Uterus (tissue), 3 donors: ENCODE measurements at regions not wholly inside any gene's neighbourhood (a gene's known extent, or its start where the extent isn't known, plus 50 kb on each side); places are given as distances from the start of the nearest gene placed in this dataset.

Source experiments
- DNase-seq, 2 donors: peaks; one replicate each; pipeline ENCODE4 v3.0.0-alpha.2; 2019 to 2020
- H3K27ac ChIP-seq, 2 donors: fragments of 200-600 bp; sonication (generic); 1 replicate in 1 of 2; 2 replicates in 1 of 2; pipeline ENCODE4 v1.5.1; 2016 to 2018
- H3K27me3 ChIP-seq, 2 donors: fragments of 200-600 bp; sonication (generic); one replicate each; pipeline ENCODE4 v1.5.1; 2018 to 2019; ENCODE audit warnings: control low read depth in 1 of 2
- H3K36me3 ChIP-seq, 2 donors: fragments of 200-600 bp; sonication (generic); one replicate each; pipeline ENCODE4 v1.5.1; 2019; ENCODE audit warnings: control low read depth in 1 of 2
- H3K4me1 ChIP-seq, 2 donors: fragments of 200-600 bp; sonication (generic); one replicate each; pipeline ENCODE4 v1.5.1; 2018 to 2019; ENCODE audit warnings: control low read depth in 1 of 2
- H3K4me3 ChIP-seq, 2 donors: fragments of 200-600 bp; sonication (generic); 1 replicate in 1 of 2; 2 replicates in 1 of 2; pipeline ENCODE4 v1.5.1; 2018 to 2019; ENCODE audit warnings: mild to moderate bottlenecking in 1 of 2
- H3K9me3 ChIP-seq, 2 donors: fragments of 200-600 bp; sonication (generic); one replicate each; pipeline ENCODE4 v1.5.1; 2019; ENCODE audit warnings: control low read depth in 1 of 2
- POLR2A ChIP-seq, 2 donors: fragments of 450-650 bp; IDR thresholded peaks; one replicate each; pipeline ENCODE4 v1.6.1; 2016; ENCODE audit warnings: antibody characterized with exemption in 2 of 2, mild to moderate bottlenecking in 1 of 2, moderate library complexity in 1 of 2
- intact Hi-C: fragments of 100-400 bp; cut with DNase I; formaldehyde crosslinking; loops from one replicate; pipeline ENCODE4 v1.15.1; 2023; ENCODE audit warnings: low total_unique reads
- TF ChIP-seq, protein P1 (sequence below), 4 experiments: fragments of 200-600 bp in 2 of 4; fragments of 450-650 bp in 2 of 4; sonication (generic) in 2 of 4; IDR thresholded peaks; one replicate each; pipeline ENCODE4 v1.5.1; 2016 to 2019; ENCODE audit warnings: antibody characterized with exemption in 4 of 4, mild to moderate bottlenecking in 2 of 4, moderate library complexity in 1 of 4
- donor health status: DM: yes; HTN: yes; CAD: no.

DNA sequence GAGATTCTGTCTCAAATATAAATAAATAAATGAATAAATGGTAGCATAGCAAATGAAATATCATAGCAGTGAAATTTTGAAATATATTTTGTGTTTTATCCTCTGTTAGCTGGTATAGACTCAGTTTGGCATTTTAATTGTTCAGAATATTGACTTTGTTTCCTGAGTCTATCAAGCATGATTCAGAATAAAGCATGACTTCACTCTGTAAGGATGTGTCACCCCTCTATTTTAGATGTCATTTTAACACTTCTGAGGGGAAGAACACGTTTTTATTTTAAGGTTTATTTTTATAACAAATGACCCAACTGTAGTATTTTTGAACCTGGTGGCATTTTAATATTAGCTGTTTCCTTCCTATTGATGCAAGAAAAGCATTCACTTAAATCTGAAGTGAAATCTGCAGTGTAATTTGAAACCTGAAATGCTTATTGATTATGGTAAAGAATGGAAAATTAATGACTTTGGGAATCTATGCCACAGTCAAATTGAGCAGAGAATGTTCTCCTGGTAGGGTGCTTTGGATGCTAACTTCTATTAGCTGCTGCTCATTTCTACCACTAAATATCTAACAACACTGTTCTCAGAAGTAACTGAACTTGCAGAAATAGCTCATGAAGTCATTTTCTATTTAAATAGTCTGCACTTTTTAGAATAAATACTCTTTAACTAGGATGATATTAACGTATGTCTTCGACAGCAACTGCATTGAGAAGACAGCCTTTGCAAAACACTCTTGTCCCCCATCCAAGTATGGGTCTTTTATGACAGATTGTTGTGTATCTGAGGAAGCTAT, 114.2 kb downstream of the SOX4 start:
- H3K27ac ChIP-seq: no peak overlapping the region
- no peaks in the 10 kb centered on the region for H3K9me3 ChIP-seq
- TF ChIP-seq, protein P1, sequence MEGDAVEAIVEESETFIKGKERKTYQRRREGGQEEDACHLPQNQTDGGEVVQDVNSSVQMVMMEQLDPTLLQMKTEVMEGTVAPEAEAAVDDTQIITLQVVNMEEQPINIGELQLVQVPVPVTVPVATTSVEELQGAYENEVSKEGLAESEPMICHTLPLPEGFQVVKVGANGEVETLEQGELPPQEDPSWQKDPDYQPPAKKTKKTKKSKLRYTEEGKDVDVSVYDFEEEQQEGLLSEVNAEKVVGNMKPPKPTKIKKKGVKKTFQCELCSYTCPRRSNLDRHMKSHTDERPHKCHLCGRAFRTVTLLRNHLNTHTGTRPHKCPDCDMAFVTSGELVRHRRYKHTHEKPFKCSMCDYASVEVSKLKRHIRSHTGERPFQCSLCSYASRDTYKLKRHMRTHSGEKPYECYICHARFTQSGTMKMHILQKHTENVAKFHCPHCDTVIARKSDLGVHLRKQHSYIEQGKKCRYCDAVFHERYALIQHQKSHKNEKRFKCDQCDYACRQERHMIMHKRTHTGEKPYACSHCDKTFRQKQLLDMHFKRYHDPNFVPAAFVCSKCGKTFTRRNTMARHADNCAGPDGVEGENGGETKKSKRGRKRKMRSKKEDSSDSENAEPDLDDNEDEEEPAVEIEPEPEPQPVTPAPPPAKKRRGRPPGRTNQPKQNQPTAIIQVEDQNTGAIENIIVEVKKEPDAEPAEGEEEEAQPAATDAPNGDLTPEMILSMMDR (IDR thresholded peaks at IDR 0.05): no peak
- TF ChIP-seq POLR2A (IDR thresholded peaks at IDR 0.05): no peak
- H3K4me3 ChIP-seq: no peak overlapping the region
- H3K4me1 ChIP-seq: no peaks in the 10 kb centered on the region
- no peak for DNase-seq
- H3K36me3 ChIP-seq: no peaks in the 10 kb centered on the region
- no peaks in the 10 kb centered on the region for H3K27me3 ChIP-seq
- intact Hi-C loops: no loop called here

DNA sequence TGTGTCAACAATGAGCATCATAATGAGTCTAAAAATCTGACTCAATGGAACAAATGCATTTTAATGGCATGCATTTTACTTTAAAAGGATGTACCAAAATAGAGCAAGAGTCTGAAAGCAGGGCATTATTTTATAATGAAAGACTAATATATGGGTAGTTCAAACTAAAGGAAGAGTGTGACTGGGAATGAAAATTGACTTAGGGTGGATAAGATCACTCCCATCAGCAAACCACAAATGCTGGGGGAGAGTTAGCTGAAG, 114.7 kb downstream of the SOX4 start:
- no peak for DNase-seq
- Histone ChIP-seq H3K4me3 (no peak overlapping the region), H3K36me3 (no peaks in the 10 kb centered on the region), H3K27me3 (no peaks in the 10 kb centered on the region), H3K4me1 (no peaks in the 10 kb centered on the region), H3K27ac (no peak overlapping the region), H3K9me3 (no peaks in the 10 kb centered on the region)
- intact Hi-C loops: no loop called here
- TF ChIP-seq, protein P1 (IDR thresholded peaks at IDR 0.05): no peak
- TF ChIP-seq POLR2A (IDR thresholded peaks at IDR 0.05): no peak

DNA sequence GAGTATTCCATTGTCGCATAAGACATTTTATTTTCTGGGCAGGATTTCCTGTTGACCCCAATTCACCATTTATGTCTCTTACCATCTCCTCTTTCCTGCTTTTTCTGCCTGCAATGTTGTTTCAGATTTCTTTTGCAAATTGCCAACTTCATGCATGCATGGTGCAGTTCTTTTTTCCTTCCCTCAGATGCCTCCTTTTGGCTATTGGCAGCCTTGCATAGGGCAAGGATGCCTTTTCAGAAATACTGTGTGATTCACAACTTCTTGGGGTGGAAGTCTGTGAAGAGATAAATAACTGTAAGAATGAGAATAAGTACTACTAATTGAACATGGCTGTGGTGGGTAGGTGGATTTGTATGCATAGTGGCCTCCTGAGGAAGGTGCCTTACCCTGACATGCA, 116.7 kb downstream of the SOX4 start:
- Histone ChIP-seq H3K4me1 (no peaks in the 10 kb centered on the region), H3K9me3 (no peaks in the 10 kb centered on the region), H3K27ac (no peak overlapping the region), H3K27me3 (no peaks in the 10 kb centered on the region), H3K36me3 (no peaks in the 10 kb centered on the region), H3K4me3 (no peak overlapping the region)
- DNase-seq: no peak
- TF ChIP-seq POLR2A (IDR thresholded peaks at IDR 0.05): no peak
- TF ChIP-seq, protein P1 (IDR thresholded peaks at IDR 0.05): no peak
- intact Hi-C loops: no loop called here

DNA sequence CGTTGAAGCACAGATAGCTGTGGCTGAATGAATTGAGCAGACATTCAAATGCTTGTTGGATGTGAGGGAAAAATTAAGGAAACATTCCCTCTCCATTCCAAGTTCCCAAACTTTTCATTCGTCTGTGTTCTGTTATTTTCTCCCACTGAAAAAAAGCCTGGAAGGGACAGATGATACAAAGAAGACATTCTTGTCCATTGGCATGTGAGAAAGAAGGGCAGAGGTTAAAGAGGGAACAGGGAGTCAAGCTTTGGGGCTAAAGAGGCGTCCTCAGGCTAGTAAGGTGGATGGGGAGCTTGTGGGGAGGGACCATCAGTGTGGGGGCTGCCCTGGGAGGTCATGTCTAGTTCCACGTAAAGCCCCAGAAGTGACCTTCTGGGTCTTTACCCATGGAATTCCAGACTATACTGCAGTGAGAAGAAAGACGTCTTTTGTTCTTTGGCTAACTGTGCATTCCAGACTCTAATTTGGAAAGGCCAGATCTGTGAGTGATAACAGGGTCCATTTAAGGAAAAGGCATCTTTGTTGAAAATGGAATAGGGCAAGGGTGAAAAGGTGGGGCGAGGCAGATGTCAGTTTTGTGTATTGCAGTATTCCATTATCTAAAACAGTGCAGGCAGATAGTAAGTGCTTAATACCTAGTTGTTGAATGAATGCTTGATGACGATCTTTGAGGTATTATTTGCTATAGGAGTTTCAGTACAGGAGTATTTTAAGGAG, 117.5 kb downstream of the SOX4 start:
- no peaks in the 10 kb centered on the region for H3K36me3 ChIP-seq
- intact Hi-C loops: no loop called here
- no peaks in the 10 kb centered on the region for H3K27me3 ChIP-seq
- no peak for TF ChIP-seq POLR2A (IDR thresholded peaks at IDR 0.05)
- TF ChIP-seq, protein P1 (IDR thresholded peaks at IDR 0.05): no peak
- no peaks in the 10 kb centered on the region for H3K4me1 ChIP-seq
- no peak overlapping the region for H3K4me3 ChIP-seq
- DNase-seq: no peak
- H3K27ac ChIP-seq: no peak overlapping the region
- H3K9me3 ChIP-seq: no peaks in the 10 kb centered on the region

DNA sequence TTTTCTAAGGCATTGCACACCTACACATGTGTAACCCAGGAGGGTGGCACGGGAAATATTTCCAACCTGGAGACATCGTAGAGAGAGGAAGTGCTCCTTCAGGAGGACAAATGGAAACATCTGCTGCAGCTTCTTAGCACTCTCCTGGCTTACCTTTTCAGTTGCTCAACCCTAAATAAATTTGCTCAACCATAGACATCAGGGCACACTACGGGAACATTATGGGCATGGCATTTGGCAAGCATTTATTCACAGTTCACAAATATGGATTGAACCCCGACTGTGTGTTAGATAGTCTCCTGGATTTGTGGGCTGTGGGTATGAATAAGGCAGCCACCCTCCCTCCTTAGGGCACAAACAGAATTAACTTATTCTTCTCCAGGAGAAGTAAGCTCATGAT, 118.7 kb downstream of the SOX4 start:
- no peaks in the 10 kb centered on the region for H3K27me3 ChIP-seq
- intact Hi-C loops: no loop called here
- H3K4me3 ChIP-seq: no peak overlapping the region
- no peaks in the 10 kb centered on the region for H3K36me3 ChIP-seq
- DNase-seq: no peak
- H3K9me3 ChIP-seq: no peaks in the 10 kb centered on the region
- no peak for TF ChIP-seq POLR2A (IDR thresholded peaks at IDR 0.05)
- TF ChIP-seq, protein P1 (IDR thresholded peaks at IDR 0.05): no peak
- H3K4me1 ChIP-seq: no peaks in the 10 kb centered on the region
- no peak overlapping the region for H3K27ac ChIP-seq
